ENCODE measurements at regions not wholly inside any gene's neighbourhood (a gene's known extent, or its start where the extent isn't known, plus 50 kb on each side); places are given as distances from the start of the nearest gene placed in this dataset.
"Not testable (repeated sequence)": the region's sequence is repeated elsewhere in the genome, so short reads cannot be mapped to it uniquely, and the experiment has no call there.

DNA sequence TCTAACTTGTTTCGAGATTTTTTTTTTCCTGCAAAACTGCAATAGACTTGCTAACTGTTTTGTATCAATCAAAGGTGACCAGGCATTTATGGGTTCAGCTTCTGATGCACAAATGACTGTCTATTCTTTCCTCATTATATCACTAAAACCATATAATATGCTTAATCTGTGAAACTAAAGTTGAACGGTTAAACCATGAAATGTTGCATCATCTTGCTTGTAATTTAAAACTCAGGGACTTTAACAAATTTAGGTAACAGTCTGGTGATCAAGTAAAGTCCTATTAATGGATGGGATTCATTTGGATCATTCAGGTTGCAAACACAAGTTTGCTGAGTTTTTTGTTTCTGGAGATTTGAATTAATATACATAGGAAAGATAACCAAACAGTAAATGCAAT lies 232.0 kb upstream of the LUZP2 start:
- no peak for DNase-seq (ENCODE audit: low read depth)

DNA sequence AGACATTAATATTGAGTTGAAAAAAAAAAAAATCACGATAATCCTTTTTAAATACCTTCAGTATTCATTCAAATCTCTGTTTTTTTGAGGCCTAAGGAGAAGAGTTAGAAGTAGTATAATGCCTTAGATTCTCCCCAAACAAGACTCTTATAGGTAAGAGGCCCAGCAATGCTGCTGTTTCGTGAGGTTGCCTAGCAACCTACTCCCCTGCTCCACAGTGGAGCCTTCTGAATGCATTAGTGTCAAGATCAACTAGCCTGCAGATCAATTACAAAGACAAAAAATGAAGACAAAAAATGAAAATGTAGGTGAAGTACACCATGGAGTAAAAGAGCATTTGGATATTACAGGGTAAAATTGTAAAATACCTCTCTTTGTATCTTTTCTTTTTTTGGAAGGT lies 229.8 kb upstream of the LUZP2 start:
- no peak for DNase-seq (ENCODE audit: low read depth)

- DNase-seq (ENCODE audit: low read depth), result no peak
Observed at GRCh38 chr11:24271798-24272197, 225.1 kb upstream of the LUZP2 start.

GRCh38 chr11:24274214-24274781 lies 222.6 kb upstream of the LUZP2 start:
- not testable (repeated sequence) for DNase-seq (ENCODE audit: low read depth)

DNA sequence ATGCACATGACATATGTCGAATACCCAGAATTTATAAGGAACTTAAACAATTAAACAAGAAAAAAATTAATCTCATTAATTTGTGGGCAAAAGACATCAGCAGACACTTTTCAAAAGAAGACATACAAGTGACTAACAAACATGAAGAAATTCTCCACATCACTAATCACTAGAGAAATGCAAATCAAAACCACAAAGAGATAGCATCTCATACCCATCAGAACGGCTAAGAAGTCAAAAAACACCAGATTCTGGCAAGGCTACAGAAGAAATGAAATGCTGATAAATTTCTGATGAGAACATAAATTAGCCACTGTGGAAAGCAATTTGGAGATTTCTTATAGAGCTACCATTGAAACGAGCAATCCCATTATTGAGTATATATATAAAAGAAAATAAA lies 210.6 kb upstream of the LUZP2 start:
- no peak for DNase-seq (ENCODE audit: low read depth)

- DNase-seq (ENCODE audit: low read depth), result no peak
Observed at GRCh38 chr11:24289301-24289700, 207.6 kb upstream of the LUZP2 start.

DNA sequence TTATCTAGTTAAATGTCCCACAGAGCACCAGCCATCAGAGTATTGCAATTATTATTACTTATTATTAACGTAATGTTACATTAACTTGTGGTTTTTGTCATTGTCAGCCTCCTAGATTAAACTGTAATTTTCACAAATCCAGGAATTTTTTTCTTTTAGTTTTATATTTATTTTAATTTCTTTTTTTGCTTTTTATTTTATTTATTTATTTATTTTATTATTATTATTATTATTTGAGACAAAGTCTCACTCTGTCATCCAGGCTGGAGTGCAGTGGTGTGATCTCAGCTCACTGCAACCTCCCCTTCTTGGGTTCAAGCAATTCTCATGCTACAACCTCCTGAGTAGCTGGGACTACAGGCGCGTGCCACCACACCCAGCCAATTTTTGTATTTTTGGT lies 202.9 kb upstream of the LUZP2 start:
- DNase-seq (ENCODE audit: low read depth), result no peak

DNA sequence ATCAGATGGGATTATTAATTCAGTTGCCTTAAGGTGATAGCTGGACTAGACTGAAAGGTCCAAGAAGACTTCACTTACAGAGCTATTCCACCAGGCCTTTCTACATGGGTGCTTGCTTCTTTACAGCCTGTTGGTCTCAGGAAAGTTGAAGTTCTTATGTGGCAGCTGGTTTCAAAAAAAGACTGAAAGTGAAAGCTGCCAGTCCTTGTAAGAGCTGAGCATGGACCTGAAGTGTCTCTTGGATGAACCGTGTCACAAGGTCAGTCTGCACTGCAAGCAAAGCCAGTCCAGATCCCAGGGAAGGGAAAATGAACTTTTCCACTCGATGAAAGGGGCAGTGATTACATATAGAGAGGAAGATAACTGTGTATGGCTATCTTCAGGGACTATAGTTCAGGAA lies 201.5 kb upstream of the LUZP2 start:
- DNase-seq (ENCODE audit: low read depth), result no peak

DNA sequence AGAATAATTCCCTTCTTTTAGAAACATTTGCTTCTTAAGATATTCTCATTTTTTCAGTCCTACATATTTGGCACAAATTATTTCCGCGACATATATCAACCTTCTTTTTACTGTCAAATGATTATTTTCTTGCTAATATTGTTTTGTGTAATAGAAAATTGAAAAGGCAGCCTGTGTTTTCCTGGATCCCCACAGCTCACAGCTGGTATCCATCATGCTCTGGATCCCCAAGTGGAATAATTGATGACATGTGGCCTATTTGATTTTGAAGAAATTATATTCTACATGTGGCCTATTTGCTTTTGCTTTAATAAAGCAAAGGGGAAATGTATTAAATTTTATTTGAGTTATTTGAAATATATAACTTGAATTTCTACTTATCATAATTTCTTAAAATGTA lies 199.4 kb upstream of the LUZP2 start:
- DNase-seq (ENCODE audit: low read depth), result no peak

- no peak for DNase-seq (ENCODE audit: low read depth)
Observed at GRCh38 chr11:24298146-24298545, 198.7 kb upstream of the LUZP2 start.

GRCh38 chr11:24311974-24312373 lies 184.9 kb upstream of the LUZP2 start:
- DNase-seq (ENCODE audit: low read depth), result no peak

GRCh38 chr11:24312464-24313238 lies 184.2 kb upstream of the LUZP2 start:
- DNase-seq (ENCODE audit: low read depth), result no peak

DNA sequence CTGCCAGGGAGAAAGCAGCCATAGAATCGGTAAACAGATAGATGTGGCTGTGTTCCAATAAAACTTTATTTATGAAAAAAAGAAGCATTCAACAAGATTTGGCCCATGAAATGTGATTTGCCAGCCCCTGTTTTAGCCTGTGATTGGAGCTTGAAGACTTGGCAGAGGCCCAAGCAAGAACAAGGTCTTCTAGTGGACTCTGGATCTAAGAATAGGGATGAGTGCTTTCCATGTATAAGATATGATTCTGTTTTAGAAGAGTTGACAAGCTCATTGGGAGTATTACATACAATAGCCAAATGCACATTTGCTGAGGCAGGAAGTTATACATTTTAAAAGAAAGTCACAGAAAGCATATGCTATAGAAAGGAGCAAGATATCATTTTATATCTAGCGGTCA lies 175.6 kb upstream of the LUZP2 start:
- DNase-seq (ENCODE audit: low read depth), result no peak

GRCh38 chr11:24324211-24324610 lies 172.6 kb upstream of the LUZP2 start:
- DNase-seq (ENCODE audit: low read depth), result no peak

DNA sequence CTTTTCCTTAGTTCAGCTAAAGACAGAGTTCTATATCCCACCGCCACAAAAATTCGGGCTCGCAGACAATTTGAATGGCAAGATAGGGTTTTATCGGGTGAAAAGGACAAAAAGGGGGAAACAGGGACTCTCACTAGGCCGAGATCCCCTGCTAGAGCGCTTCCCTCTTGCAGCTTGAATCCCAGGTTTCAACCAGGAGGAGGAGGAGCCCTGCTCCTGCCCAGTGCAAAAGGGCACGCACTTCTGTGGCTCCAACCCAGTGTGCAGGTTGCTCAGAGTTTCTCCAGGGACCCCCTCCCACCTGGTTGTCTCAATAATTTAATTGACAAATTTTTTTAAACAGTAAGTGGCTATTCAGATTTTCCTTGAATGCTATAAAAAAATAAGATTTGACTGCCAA lies 152.6 kb upstream of the LUZP2 start:
- no peak for DNase-seq (ENCODE audit: low read depth)

- DNase-seq (ENCODE audit: low read depth), result no peak
Observed at GRCh38 chr11:24348908-24349307, 147.9 kb upstream of the LUZP2 start.

DNA sequence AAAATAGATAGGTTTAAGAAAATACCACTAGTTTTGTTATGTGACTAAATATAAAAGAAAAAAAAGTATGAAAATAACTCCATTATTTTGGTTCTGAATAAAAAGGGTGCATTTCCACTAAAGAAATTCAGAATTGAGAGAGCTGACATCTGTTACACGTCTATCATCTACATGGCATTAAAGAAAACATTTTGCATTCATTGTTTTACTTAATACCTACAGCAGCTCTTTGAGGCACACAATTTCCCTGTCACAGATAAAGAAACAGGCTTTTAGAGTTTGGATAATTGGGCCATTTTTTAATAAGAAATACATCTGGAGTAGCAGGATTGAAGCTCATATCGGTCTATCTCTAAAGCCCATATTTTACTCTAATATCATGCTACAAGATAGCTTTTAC lies 145.7 kb upstream of the LUZP2 start:
- no peak for DNase-seq (ENCODE audit: low read depth)

DNA sequence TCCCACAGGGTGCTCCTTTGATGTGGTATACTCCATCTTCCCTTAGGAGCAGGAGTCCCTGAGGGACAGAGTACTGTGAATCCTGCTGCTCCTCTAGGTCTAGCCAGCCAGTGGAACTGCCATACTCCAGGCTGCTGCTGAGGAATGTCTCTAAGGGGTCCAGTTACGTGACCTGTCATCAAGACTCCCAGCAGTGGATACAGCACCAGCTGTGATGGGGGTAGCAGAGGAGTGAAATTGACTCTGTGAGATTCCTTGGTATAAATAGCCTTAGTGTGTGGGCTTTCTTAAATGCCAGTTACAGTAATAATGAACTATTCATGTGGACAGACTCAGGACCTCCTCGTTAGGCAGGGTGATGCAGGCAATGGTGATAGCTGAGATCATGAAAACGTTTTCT lies 140.4 kb upstream of the LUZP2 start:
- DNase-seq (ENCODE audit: low read depth), result no peak

GRCh38 chr11:24357620-24358410 lies 139.0 kb upstream of the LUZP2 start:
- no peak for DNase-seq (ENCODE audit: low read depth)

GRCh38 chr11:24372491-24372890 lies 124.4 kb upstream of the LUZP2 start:
- DNase-seq (ENCODE audit: low read depth), result no peak

DNA sequence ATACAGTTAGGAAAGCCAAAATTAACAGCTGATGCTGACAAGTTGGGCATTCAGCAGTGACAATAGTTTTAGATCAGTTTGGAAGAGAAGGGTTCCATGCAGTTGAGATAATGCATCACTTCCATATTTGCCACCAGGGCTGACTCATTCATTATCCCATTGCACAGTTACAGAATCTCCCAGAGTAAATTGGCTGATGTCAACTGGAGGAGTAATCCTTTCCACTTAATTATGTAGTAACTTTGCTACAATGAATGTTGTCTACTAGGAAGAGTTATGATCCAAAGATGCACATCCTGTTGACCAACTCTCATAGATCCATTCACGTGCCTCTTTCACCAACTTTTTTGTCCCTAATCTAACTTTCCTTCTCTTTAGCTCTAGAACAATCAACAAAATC lies 123.3 kb upstream of the LUZP2 start:
- DNase-seq (ENCODE audit: low read depth), result no peak

DNA sequence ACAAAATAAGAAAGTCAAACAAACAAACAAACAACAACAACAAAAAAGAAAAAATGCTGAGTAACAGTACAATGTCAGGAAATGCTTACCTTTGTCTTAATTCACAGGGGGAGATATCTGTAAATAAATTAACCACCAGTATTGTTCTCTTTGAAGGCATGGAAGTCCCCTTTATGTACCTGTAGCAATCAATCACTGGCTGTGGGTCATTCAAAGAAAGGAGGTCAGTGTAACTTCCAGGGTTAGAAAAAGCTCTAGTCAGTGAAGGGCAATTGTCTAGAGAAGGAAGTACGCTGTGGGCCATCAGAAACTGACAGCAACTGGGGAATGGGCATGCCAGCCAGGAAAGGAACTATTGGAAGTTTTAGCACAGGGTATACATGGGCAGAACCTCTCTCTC lies 121.5 kb upstream of the LUZP2 start:
- no peak for DNase-seq (ENCODE audit: low read depth)

DNA sequence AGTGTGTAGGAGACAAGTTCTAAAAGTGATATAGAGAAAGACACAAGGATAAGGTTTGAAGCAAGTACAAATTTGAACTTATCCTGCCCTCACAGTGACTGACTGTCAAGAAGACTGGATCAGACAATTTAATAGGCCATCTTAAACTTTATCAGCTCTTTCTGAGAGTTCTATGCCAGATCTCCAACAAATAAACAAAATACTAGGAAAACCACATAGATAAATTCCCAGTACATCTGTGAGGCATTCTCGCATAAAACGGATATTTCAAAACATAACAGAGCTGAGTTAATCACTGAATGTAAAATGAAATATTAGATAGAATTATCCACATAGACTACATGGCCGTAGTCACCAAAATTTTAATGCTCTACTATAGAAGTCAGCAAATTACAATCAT lies 120.9 kb upstream of the LUZP2 start:
- DNase-seq (ENCODE audit: low read depth), result no peak

Measured in fibroblast of gingiva (primary cell).